Activated naive CD4-positive, alpha-beta T cell treated with anti-CD3 and anti-CD28 coated beads, Interleukin-2, amount 50 U/mL, for 24 hours (primary cell): ENCODE measurements at regions not wholly inside any gene's neighbourhood (a gene's known extent, or its start where the extent isn't known, plus 50 kb on each side); places are given as distances from the start of the nearest gene placed in this dataset.
"Not testable (repeated sequence)": the region's sequence is repeated elsewhere in the genome, so short reads cannot be mapped to it uniquely, and the experiment has no call there.

ENCODE experiments used
- H3K27ac Mint-ChIP-seq: one replicate; pipeline ENCODE4 v1.8.0; 2021; ENCODE audit warnings: mild to moderate bottlenecking, mixed read lengths
- H3K27me3 Mint-ChIP-seq: one replicate; pipeline ENCODE4 v1.8.0; 2021; ENCODE audit warnings: mixed read lengths
- H3K36me3 Mint-ChIP-seq: one replicate; pipeline ENCODE4 v1.8.0; 2021; ENCODE audit warnings: mixed read lengths
- H3K4me1 Mint-ChIP-seq: one replicate; pipeline ENCODE4 v1.8.0; 2021; ENCODE audit warnings: mixed read lengths
- H3K4me3 Mint-ChIP-seq: one replicate; pipeline ENCODE4 v1.8.0; 2021; ENCODE audit warnings: mild to moderate bottlenecking, mixed read lengths
- H3K9me3 Mint-ChIP-seq: one replicate; pipeline ENCODE4 v1.8.0; 2021; ENCODE audit warnings: mixed read lengths

GRCh38 chr19:31068268-31068667 is 281.0 kb downstream of the TSHZ3 start:
- no peaks in the 10 kb centered on the region for H3K4me1 Mint-ChIP-seq
- peaks cover 12% of the 10 kb centered on the region for H3K27me3 Mint-ChIP-seq
- H3K27ac Mint-ChIP-seq = no peak overlapping the region
- H3K4me3 Mint-ChIP-seq = no peak overlapping the region
- H3K9me3 Mint-ChIP-seq = no peaks in the 10 kb centered on the region
- no peaks in the 10 kb centered on the region for H3K36me3 Mint-ChIP-seq

- peaks cover 12% of the 10 kb centered on the region for H3K27me3 Mint-ChIP-seq
- H3K4me1 Mint-ChIP-seq = no peaks in the 10 kb centered on the region
- no peak overlapping the region for H3K27ac Mint-ChIP-seq
- H3K36me3 Mint-ChIP-seq = no peaks in the 10 kb centered on the region
- H3K4me3 Mint-ChIP-seq = no peak overlapping the region
- H3K9me3 Mint-ChIP-seq = no peaks in the 10 kb centered on the region
Observed at GRCh38 chr19:31066385-31066784, 282.9 kb downstream of the TSHZ3 start.

- H3K9me3 Mint-ChIP-seq = peaks cover 13% of the 10 kb centered on the region
- H3K4me3 Mint-ChIP-seq = no peak overlapping the region
- H3K27ac Mint-ChIP-seq = no peak overlapping the region
- no peaks in the 10 kb centered on the region for H3K4me1 Mint-ChIP-seq
- peaks cover 3% of the 10 kb centered on the region for H3K27me3 Mint-ChIP-seq
- no peaks in the 10 kb centered on the region for H3K36me3 Mint-ChIP-seq
Observed at GRCh38 chr19:31064491-31064890, 284.7 kb downstream of the TSHZ3 start.

DNA sequence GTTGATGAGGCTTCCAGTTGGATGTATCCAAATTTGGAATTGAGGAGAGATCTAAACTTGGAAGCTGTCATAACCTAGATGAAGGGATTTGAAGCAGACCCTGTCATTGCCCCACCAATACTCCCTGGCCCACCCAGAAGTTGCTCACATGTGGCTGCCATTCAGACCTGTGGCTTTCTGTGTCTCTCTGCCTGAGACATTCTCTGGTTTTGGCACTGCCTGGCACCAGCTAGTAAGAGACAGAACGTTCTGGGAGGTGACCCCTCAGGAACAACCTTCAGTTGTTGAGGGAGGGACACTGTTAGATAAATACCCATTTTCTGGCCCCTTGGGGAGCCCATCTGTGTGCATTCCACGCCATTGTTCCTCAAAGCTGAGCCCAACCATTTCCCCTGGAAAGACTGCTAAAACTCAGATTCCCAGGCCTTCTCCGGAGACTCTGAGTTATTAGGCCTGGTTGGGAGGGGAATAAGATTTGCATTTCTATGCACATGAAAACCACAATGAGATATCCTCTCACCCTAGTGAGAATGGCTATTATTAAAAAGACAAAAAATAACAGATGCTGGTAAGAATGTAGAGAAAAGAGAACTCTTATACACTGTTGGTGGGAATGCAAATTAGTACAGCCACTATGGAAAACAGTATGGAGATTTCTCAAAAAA is 290.4 kb downstream of the TSHZ3 start:
- H3K36me3 Mint-ChIP-seq = no peaks in the 10 kb centered on the region
- peaks cover 16% of the 10 kb centered on the region for H3K27me3 Mint-ChIP-seq
- no peak overlapping the region for H3K27ac Mint-ChIP-seq
- H3K4me1 Mint-ChIP-seq = no peaks in the 10 kb centered on the region
- peaks cover 13% of the 10 kb centered on the region for H3K9me3 Mint-ChIP-seq
- H3K4me3 Mint-ChIP-seq = no peak overlapping the region

- no peaks in the 10 kb centered on the region for H3K4me1 Mint-ChIP-seq
- H3K9me3 Mint-ChIP-seq = peaks cover 13% of the 10 kb centered on the region
- H3K36me3 Mint-ChIP-seq = no peaks in the 10 kb centered on the region
- no peak overlapping the region for H3K4me3 Mint-ChIP-seq
- peaks cover 17% of the 10 kb centered on the region for H3K27me3 Mint-ChIP-seq
- no peak overlapping the region for H3K27ac Mint-ChIP-seq
Observed at GRCh38 chr19:31057476-31057875, 291.8 kb downstream of the TSHZ3 start.

DNA sequence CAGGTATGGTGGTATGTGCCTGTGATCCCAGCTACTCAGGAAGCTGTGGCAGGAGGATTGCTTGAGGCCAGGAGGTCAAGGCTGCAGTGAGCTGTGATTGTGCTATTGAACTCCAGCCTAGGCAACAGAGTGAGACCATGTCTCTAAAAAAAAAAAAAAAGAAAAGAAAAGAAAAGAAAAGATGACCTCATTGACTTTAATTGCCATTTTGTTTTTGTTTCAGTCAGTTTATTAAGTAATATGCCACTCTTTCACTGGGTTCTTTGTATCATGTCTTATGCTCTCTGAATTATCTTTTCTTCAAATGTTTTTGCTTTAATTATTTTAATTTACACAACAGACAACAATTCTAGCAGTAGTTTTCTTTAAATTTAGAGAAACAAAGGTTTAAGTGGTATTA is 293.8 kb downstream of the TSHZ3 start:
- H3K4me3 Mint-ChIP-seq = no peak overlapping the region
- no peak overlapping the region for H3K27ac Mint-ChIP-seq
- H3K36me3 Mint-ChIP-seq = no peaks in the 10 kb centered on the region
- peaks cover 5% of the 10 kb centered on the region for H3K9me3 Mint-ChIP-seq
- no peaks in the 10 kb centered on the region for H3K4me1 Mint-ChIP-seq
- H3K27me3 Mint-ChIP-seq = peaks cover 18% of the 10 kb centered on the region

GRCh38 chr19:31054430-31054829 is 294.8 kb downstream of the TSHZ3 start:
- Mint-ChIP-seq H3K9me3 (no peaks in the 10 kb centered on the region), H3K36me3 (no peaks in the 10 kb centered on the region), H3K4me1 (no peaks in the 10 kb centered on the region), H3K27ac (no peak overlapping the region), H3K4me3 (no peak overlapping the region), H3K27me3 (peaks cover 18% of the 10 kb centered on the region)

GRCh38 chr19:31049431-31049830 is 299.8 kb downstream of the TSHZ3 start:
- no peak overlapping the region for H3K4me3 Mint-ChIP-seq
- H3K36me3 Mint-ChIP-seq = no peaks in the 10 kb centered on the region
- peaks cover 10% of the 10 kb centered on the region for H3K27me3 Mint-ChIP-seq
- H3K4me1 Mint-ChIP-seq = no peaks in the 10 kb centered on the region
- H3K9me3 Mint-ChIP-seq = no peaks in the 10 kb centered on the region
- no peak overlapping the region for H3K27ac Mint-ChIP-seq

- H3K36me3 Mint-ChIP-seq = no peaks in the 10 kb centered on the region
- no peak overlapping the region for H3K27ac Mint-ChIP-seq
- H3K4me1 Mint-ChIP-seq = no peaks in the 10 kb centered on the region
- no peak overlapping the region for H3K4me3 Mint-ChIP-seq
- H3K27me3 Mint-ChIP-seq = peaks cover 2% of the 10 kb centered on the region
- H3K9me3 Mint-ChIP-seq = no peaks in the 10 kb centered on the region
Observed at GRCh38 chr19:31046024-31046423, 303.2 kb downstream of the TSHZ3 start.

- no peak overlapping the region for H3K4me3 Mint-ChIP-seq
Observed at GRCh38 chr19:31041461-31041860, 307.8 kb downstream of the TSHZ3 start.

GRCh38 chr19:31039151-31039550 is 310.1 kb downstream of the TSHZ3 start:
- H3K4me1 Mint-ChIP-seq = no peaks in the 10 kb centered on the region
- no peak overlapping the region for H3K4me3 Mint-ChIP-seq
- H3K36me3 Mint-ChIP-seq = no peaks in the 10 kb centered on the region
- no peak overlapping the region for H3K27ac Mint-ChIP-seq
- no peaks in the 10 kb centered on the region for H3K9me3 Mint-ChIP-seq
- H3K27me3 Mint-ChIP-seq = peaks cover 15% of the 10 kb centered on the region

More at GRCh38 chr19:31041461-31041860, 307.8 kb downstream of the TSHZ3 start:
- H3K27ac Mint-ChIP-seq = no peak overlapping the region
- H3K4me1 Mint-ChIP-seq = no peaks in the 10 kb centered on the region
- peaks cover 11% of the 10 kb centered on the region for H3K27me3 Mint-ChIP-seq
- H3K9me3 Mint-ChIP-seq = no peaks in the 10 kb centered on the region
- no peaks in the 10 kb centered on the region for H3K36me3 Mint-ChIP-seq

- H3K9me3 Mint-ChIP-seq = no peaks in the 10 kb centered on the region
- H3K4me3 Mint-ChIP-seq = no peak overlapping the region
- no peaks in the 10 kb centered on the region for H3K36me3 Mint-ChIP-seq
- H3K27ac Mint-ChIP-seq = no peak overlapping the region
- peaks cover 15% of the 10 kb centered on the region for H3K27me3 Mint-ChIP-seq
- H3K4me1 Mint-ChIP-seq = no peaks in the 10 kb centered on the region
Observed at GRCh38 chr19:31037286-31037980, 311.8 kb downstream of the TSHZ3 start.

GRCh38 chr19:31031455-31031854 is 317.8 kb downstream of the TSHZ3 start:
- H3K27ac Mint-ChIP-seq, H3K9me3 Mint-ChIP-seq, H3K27me3 Mint-ChIP-seq, H3K36me3 Mint-ChIP-seq, H3K4me3 Mint-ChIP-seq, H3K4me1 Mint-ChIP-seq: not testable (repeated sequence)

GRCh38 chr19:31023038-31023437 is 326.2 kb downstream of the TSHZ3 start:
- peaks cover 10% of the 10 kb centered on the region for H3K9me3 Mint-ChIP-seq
- no peak overlapping the region for H3K4me3 Mint-ChIP-seq
- no peaks in the 10 kb centered on the region for H3K36me3 Mint-ChIP-seq
- H3K4me1 Mint-ChIP-seq = no peaks in the 10 kb centered on the region
- H3K27ac Mint-ChIP-seq = no peak overlapping the region
- peaks cover 16% of the 10 kb centered on the region for H3K27me3 Mint-ChIP-seq

- Mint-ChIP-seq H3K4me1 (no peaks in the 10 kb centered on the region), H3K27me3 (peaks cover 11% of the 10 kb centered on the region), H3K4me3 (no peak overlapping the region), H3K36me3 (no peaks in the 10 kb centered on the region), H3K27ac (no peak overlapping the region), H3K9me3 (no peaks in the 10 kb centered on the region)
Observed at GRCh38 chr19:31018936-31019335, 330.3 kb downstream of the TSHZ3 start.

DNA sequence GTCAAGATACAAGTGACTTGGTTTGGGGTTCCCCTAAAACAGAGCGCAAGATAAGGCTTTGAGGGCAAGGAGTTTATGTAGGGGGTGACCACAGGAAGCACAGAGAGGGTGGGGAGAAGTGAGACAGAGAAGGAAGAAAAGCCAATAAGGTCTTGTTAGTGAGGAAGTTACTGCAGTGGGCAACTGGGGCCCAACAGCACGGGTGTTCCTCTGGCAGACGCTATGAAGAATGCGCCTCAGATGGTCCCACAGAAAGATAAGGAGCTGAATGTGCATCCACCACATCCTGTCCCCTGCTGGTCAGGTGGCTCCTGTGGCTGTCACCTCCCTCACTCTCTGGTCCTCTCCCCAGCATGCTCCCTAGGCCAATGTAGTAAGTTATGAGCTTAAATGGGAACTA is 333.5 kb downstream of the TSHZ3 start:
- Mint-ChIP-seq H3K27ac (no peak overlapping the region), H3K4me3 (no peak overlapping the region), H3K27me3 (peaks cover 14% of the 10 kb centered on the region), H3K9me3 (no peaks in the 10 kb centered on the region), H3K36me3 (no peaks in the 10 kb centered on the region), H3K4me1 (no peaks in the 10 kb centered on the region)

DNA sequence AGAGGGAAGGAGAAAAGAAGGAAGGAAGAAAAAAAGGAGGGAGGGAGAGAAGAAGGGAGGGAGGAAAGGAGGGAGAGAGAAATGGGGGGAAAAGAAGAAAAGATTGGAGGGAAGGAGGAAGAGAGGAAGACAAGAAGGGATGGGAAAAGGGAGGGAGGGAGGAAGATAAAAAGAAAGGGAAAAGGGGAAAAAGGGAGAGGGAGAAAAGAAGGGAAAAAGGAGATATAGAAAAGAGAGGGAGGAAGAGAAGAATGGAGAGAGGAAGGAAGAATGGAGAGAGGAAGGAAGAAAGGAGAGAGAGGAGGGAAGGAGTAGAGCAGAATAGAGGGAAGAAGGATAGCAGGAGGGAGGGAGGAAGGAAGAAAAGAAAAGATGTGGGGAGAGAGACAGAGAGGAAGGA is 334.6 kb downstream of the TSHZ3 start:
- no peak overlapping the region for H3K4me3 Mint-ChIP-seq
- H3K4me1 Mint-ChIP-seq = no peaks in the 10 kb centered on the region
- H3K36me3 Mint-ChIP-seq = no peaks in the 10 kb centered on the region
- H3K27ac Mint-ChIP-seq = no peak overlapping the region
- peaks cover 11% of the 10 kb centered on the region for H3K27me3 Mint-ChIP-seq
- no peaks in the 10 kb centered on the region for H3K9me3 Mint-ChIP-seq
